ENCODE measurements at regions not wholly inside any gene's neighbourhood (a gene's known extent, or its start where the extent isn't known, plus 50 kb on each side); places are given as distances from the start of the nearest gene placed in this dataset.

GRCh38 chr9:1434811-1435210 lies 384.7 kb downstream of the DMRT2 start:
- DNase-seq = no peak

- DNase-seq = no peak
These were observed 390.1 kb downstream of the DMRT2 start for GRCh38 chr9:1440256-1440655.

GRCh38 chr9:1442105-1442504 lies 391.9 kb downstream of the DMRT2 start:
- no peak for DNase-seq

- DNase-seq = no peak
These were observed 393.3 kb downstream of the DMRT2 start for GRCh38 chr9:1443450-1443849.

- no peak for DNase-seq
These were observed 396.5 kb downstream of the DMRT2 start for GRCh38 chr9:1446671-1447070.

- no peak for DNase-seq
These were observed 403.5 kb downstream of the DMRT2 start for GRCh38 chr9:1453636-1454035.

GRCh38 chr9:1454211-1454610 lies 404.1 kb downstream of the DMRT2 start:
- no peak for DNase-seq

- DNase-seq = no peak
These were observed 404.6 kb downstream of the DMRT2 start for GRCh38 chr9:1454616-1455347.

GRCh38 chr9:1455766-1456165 lies 405.6 kb downstream of the DMRT2 start:
- DNase-seq = no peak

GRCh38 chr9:1456301-1457024 lies 406.3 kb downstream of the DMRT2 start:
- no peak for DNase-seq

- no peak for DNase-seq
These were observed 407.3 kb downstream of the DMRT2 start for GRCh38 chr9:1457460-1457859.

GRCh38 chr9:1458503-1458902 lies 408.3 kb downstream of the DMRT2 start:
- peak; percentile 52 for DNase-seq

- DNase-seq = peak; percentile 1
These were observed 410.1 kb downstream of the DMRT2 start for GRCh38 chr9:1460143-1460769.

GRCh38 chr9:1461812-1462211 lies 411.7 kb downstream of the DMRT2 start:
- DNase-seq = no peak

- DNase-seq = no peak
These were observed 412.6 kb downstream of the DMRT2 start for GRCh38 chr9:1462626-1463308.

GRCh38 chr9:1469996-1470395 lies 419.8 kb downstream of the DMRT2 start:
- no peak for DNase-seq

- no peak for DNase-seq
These were observed 423.9 kb downstream of the DMRT2 start for GRCh38 chr9:1473956-1474634.

GRCh38 chr9:1474671-1475070 lies 424.5 kb downstream of the DMRT2 start:
- no peak for DNase-seq

GRCh38 chr9:1490341-1491232 lies 440.4 kb downstream of the DMRT2 start:
- DNase-seq = no peak

- no peak for DNase-seq
These were observed 442.0 kb downstream of the DMRT2 start for GRCh38 chr9:1492156-1492555.

- no peak for DNase-seq
These were observed 445.3 kb downstream of the DMRT2 start for GRCh38 chr9:1495282-1496030.

Measured in suppressor macrophage treated with lipopolysaccharide for 4 hours (primary cell).